CD4-positive, alpha-beta T cell (primary cell): ENCODE measurements at regions not wholly inside any gene's neighbourhood (a gene's known extent, or its start where the extent isn't known, plus 50 kb on each side); places are given as distances from the start of the nearest gene placed in this dataset.

Experiments used
- ATAC-seq: fragments of 200-7000 bp; cut with Tn5 transposase; one replicate; pipeline ENCODE4 v1.10.0; 2022; ENCODE audit warnings: mild to moderate bottlenecking; ENCODE audit not compliant: poor library complexity
- CTCF ChIA-PET: fragments of 350-600 bp; sonication (Branson Sonifier 250); formaldehyde crosslinking; loops from one replicate; lab custom pipeline; 2021; ENCODE audit warnings: antibody characterized with exemption, inconsistent platforms; lab: Charles Lee
- POLR2A ChIA-PET: fragments of 350-600 bp; sonication (Branson Sonifier 250); formaldehyde crosslinking; loops from one replicate; lab custom pipeline; 2021; ENCODE audit warnings: antibody characterized with exemption, inconsistent platforms; lab: Charles Lee
- DNase-seq, 14 experiments: peaks; one replicate each; pipeline ENCODE4 v3.0.0-alpha.2; 2013 to 2020; ENCODE audit warnings: mixed read lengths in 2 of 14
- H3K27ac ChIP-seq, 2 donors: one replicate each; pipeline versions ENCODE4 v1.5.1 to v1.7.0; 2013; ENCODE audit warnings: low read length in 2 of 2, low read depth in 1 of 2, mild to moderate bottlenecking in 1 of 2
- H3K27me3 ChIP-seq, 2 experiments: 1 replicate in 1 of 2; 2 replicates in 1 of 2; pipeline versions ENCODE4 v1.6.1 to v1.7.0; 2013; ENCODE audit warnings: low read length in 2 of 2, control low read depth in 1 of 2, mild to moderate bottlenecking in 1 of 2, moderate library complexity in 1 of 2; ENCODE audit not compliant: insufficient read depth in 2 of 2, control insufficient read depth in 1 of 2
- H3K36me3 ChIP-seq: one replicate; pipeline ENCODE4 v1.6.1; 2013; ENCODE audit warnings: low read length, control low read depth; ENCODE audit not compliant: insufficient read depth
- H3K4me1 ChIP-seq: one replicate; pipeline ENCODE4 v1.6.1; 2013; ENCODE audit warnings: low read length, control low read depth; ENCODE audit not compliant: insufficient read depth
- H3K4me3 ChIP-seq: one replicate; pipeline ENCODE4 v1.5.1; 2013; ENCODE audit warnings: mild to moderate bottlenecking, low read length, moderate library complexity
- H3K9me3 ChIP-seq, 2 experiments: 1 replicate in 1 of 2; 2 replicates in 1 of 2; pipeline versions ENCODE4 v1.6.1 to v1.7.0; 2013; ENCODE audit warnings: low read length in 2 of 2, mild to moderate bottlenecking in 2 of 2, control low read depth in 1 of 2, moderate library complexity in 1 of 2; ENCODE audit not compliant: control insufficient read depth in 1 of 2, insufficient read depth in 1 of 2
- H3K27ac Mint-ChIP-seq: one replicate; pipeline ENCODE4 v1.8.0; 2020; ENCODE audit warnings: mixed read lengths
- H3K27me3 Mint-ChIP-seq: one replicate; pipeline ENCODE4 v1.8.0; 2021; ENCODE audit warnings: mixed read lengths
- H3K36me3 Mint-ChIP-seq: one replicate; pipeline ENCODE4 v1.8.0; 2021; ENCODE audit warnings: low read depth, mixed read lengths
- H3K4me1 Mint-ChIP-seq: one replicate; pipeline ENCODE4 v1.8.0; 2021; ENCODE audit warnings: low read depth, mixed read lengths
- H3K4me3 Mint-ChIP-seq: one replicate; pipeline ENCODE4 v1.8.0; 2020; ENCODE audit warnings: mild to moderate bottlenecking, mixed read lengths
- H3K9me3 Mint-ChIP-seq: one replicate; pipeline ENCODE4 v1.8.0; 2020; ENCODE audit warnings: mixed read lengths
- intact Hi-C, 2 experiments: fragments of 100-400 bp; cut with DNase I in 1 of 2; cut with micrococcal nuclease in 1 of 2; formaldehyde crosslinking; loops; one replicate each; pipeline versions ENCODE4 v1.15.1 to v1.9.0; 2023 to 2025; cut with DNase I, micrococcal nuclease
- TF ChIP-seq, protein P1 (sequence below): fragments of 200-600 bp; IDR thresholded peaks from one replicate; pipeline ENCODE4 v1.8.0; 2022; ENCODE audit warnings: antibody characterized with exemption, mild to moderate bottlenecking

- no peaks in the 10 kb centered on the region for H3K27me3 ChIP-seq
- no peaks in the 10 kb centered on the region for H3K36me3 ChIP-seq
- H3K4me1 ChIP-seq: no peaks in the 10 kb centered on the region
- ChIA-PET CTCF (no interaction called here), POLR2A (no interaction called here)
- H3K4me3 ChIP-seq: no peak overlapping the region
- DNase-seq: no peak
- TF ChIP-seq, protein P1, sequence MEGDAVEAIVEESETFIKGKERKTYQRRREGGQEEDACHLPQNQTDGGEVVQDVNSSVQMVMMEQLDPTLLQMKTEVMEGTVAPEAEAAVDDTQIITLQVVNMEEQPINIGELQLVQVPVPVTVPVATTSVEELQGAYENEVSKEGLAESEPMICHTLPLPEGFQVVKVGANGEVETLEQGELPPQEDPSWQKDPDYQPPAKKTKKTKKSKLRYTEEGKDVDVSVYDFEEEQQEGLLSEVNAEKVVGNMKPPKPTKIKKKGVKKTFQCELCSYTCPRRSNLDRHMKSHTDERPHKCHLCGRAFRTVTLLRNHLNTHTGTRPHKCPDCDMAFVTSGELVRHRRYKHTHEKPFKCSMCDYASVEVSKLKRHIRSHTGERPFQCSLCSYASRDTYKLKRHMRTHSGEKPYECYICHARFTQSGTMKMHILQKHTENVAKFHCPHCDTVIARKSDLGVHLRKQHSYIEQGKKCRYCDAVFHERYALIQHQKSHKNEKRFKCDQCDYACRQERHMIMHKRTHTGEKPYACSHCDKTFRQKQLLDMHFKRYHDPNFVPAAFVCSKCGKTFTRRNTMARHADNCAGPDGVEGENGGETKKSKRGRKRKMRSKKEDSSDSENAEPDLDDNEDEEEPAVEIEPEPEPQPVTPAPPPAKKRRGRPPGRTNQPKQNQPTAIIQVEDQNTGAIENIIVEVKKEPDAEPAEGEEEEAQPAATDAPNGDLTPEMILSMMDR: no peak
- Mint-ChIP-seq H3K27me3 (no peaks in the 10 kb centered on the region), H3K4me1 (peaks cover 5% of the 10 kb centered on the region), H3K9me3 (peaks cover 2% of the 10 kb centered on the region), H3K4me3 (no peak overlapping the region), H3K36me3 (no peaks in the 10 kb centered on the region), H3K27ac (no peak overlapping the region)
- no peak overlapping the region for H3K27ac ChIP-seq
- no peaks in the 10 kb centered on the region for H3K9me3 ChIP-seq
- no peak for ATAC-seq
- intact Hi-C loops: no loop called here
Observed at GRCh38 chr5:87151547-87151946, 116.1 kb upstream of the RASA1 start.

DNA sequence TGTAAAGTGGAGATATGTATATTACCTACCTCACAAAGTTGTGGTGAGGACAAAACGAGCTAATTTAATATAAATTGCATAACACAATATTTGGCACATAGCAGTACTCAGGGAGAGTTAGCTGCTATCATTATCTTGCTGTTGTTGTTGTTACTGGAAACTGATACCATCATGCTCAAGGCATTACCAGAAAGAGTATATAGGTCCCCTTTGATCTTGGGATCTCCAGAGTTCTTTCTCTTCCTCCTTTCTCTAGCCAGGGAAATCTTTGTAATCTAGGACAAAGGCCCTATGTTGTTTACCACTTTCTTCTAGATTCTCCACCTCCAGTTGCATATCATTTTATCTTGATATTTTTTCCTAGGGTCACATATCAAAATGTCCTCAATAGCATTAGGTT lies 114.8 kb upstream of the RASA1 start:
- no peaks in the 10 kb centered on the region for H3K4me1 ChIP-seq
- Mint-ChIP-seq H3K4me1 (peaks cover 5% of the 10 kb centered on the region), H3K9me3 (peaks cover 2% of the 10 kb centered on the region), H3K36me3 (no peaks in the 10 kb centered on the region), H3K27me3 (no peaks in the 10 kb centered on the region), H3K4me3 (no peak overlapping the region), H3K27ac (no peak overlapping the region)
- ChIA-PET POLR2A (interaction anchor here (0.6 kb wide), 1 partner anchor 9 kb away, joined by 3 read pairs; no protein-coding TSS in a partner anchor), CTCF (no interaction called here)
- H3K4me3 ChIP-seq: no peak overlapping the region
- no peaks in the 10 kb centered on the region for H3K36me3 ChIP-seq
- H3K27me3 ChIP-seq: no peaks in the 10 kb centered on the region
- intact Hi-C loops: no loop called here
- DNase-seq: no peak
- TF ChIP-seq, protein P1: no peak
- H3K9me3 ChIP-seq: no peaks in the 10 kb centered on the region
- ATAC-seq: no peak
- H3K27ac ChIP-seq: no peak overlapping the region

- H3K4me3 Mint-ChIP-seq: no peak overlapping the region
- ChIA-PET POLR2A (no interaction called here), CTCF (no interaction called here)
- Histone ChIP-seq H3K9me3 (no peaks in the 10 kb centered on the region), H3K4me3 (no peak overlapping the region), H3K36me3 (no peaks in the 10 kb centered on the region), H3K27me3 (no peaks in the 10 kb centered on the region), H3K27ac (no peak overlapping the region), H3K4me1 (no peaks in the 10 kb centered on the region)
- H3K27me3 Mint-ChIP-seq: no peaks in the 10 kb centered on the region
- intact Hi-C loops: no loop called here
- peaks cover 5% of the 10 kb centered on the region for H3K4me1 Mint-ChIP-seq
- H3K9me3 Mint-ChIP-seq: peaks cover 2% of the 10 kb centered on the region
- H3K36me3 Mint-ChIP-seq: no peaks in the 10 kb centered on the region
- DNase-seq (no peak), ATAC-seq (no peak)
- TF ChIP-seq, protein P1: no peak
- no peak overlapping the region for H3K27ac Mint-ChIP-seq
Observed at GRCh38 chr5:87154191-87154590, 113.5 kb upstream of the RASA1 start.
